ENCODE measurements at regions not wholly inside any gene's neighbourhood (a gene's known extent, or its start where the extent isn't known, plus 50 kb on each side); places are given as distances from the start of the nearest gene placed in this dataset.

- Histone ChIP-seq H3K9me2 (no peaks in the 10 kb centered on the region), H3K4me1 (ENCODE audit: control insufficient read depth in 1 of 2, insufficient read depth in 2 of 2, low read depth in 1 of 2, low read length in 1 of 2) (no peaks in the 10 kb centered on the region), H3K9ac (no peak overlapping the region), H3K36me3 (replicated peaks in 1 of 2; ENCODE audit: control insufficient read depth in 1 of 2, insufficient read depth in 2 of 2, low read length in 1 of 2) (no peaks in the 10 kb centered on the region), H3K9me3 (no peaks in the 10 kb centered on the region), H3K27ac (ENCODE audit: low read depth in 2 of 2, low read length in 1 of 2) (no peak overlapping the region), H3K4me3 (ENCODE audit: low read depth in 2 of 2, low read length in 1 of 2) (no peak overlapping the region), H3K4me2 (no peak overlapping the region), H3K79me2 (ENCODE audit: insufficient read depth) (no peaks in the 10 kb centered on the region), H2AFZ (ENCODE audit: low read depth) (no peak overlapping the region), H3F3A (replicated peaks; ENCODE audit: insufficient read depth) (no peaks in the 10 kb centered on the region), H4K20me1 (ENCODE audit: insufficient read depth) (no peaks in the 10 kb centered on the region), H3K27me3 (ENCODE audit: insufficient read depth) (no peaks in the 10 kb centered on the region)
- CTCF ChIA-PET: interaction anchor here (1.3 to 2.3 kb wide), 4 partner anchors 9 to 45 kb away, joined by 3 to 9 read pairs (median 4); no protein-coding TSS in a partner anchor
- POLR2A ChIA-PET: no interaction called here
- no peak for TF ChIP-seq RFX5 (IDR thresholded peaks at IDR 0.05; ENCODE audit: low read length)
- no peak for TF ChIP-seq FOXM1 (IDR thresholded peaks at IDR 0.05; ENCODE audit: low read depth)
- 82% methylated on average over 4 of the region's 4 CpGs for WGBS (ENCODE audit: low lambda C conversion rate)
- no peak for DNase-seq
Observed at GRCh38 chr3:182704926-182705325, 88.4 kb upstream of the ATP11B start.

DNA sequence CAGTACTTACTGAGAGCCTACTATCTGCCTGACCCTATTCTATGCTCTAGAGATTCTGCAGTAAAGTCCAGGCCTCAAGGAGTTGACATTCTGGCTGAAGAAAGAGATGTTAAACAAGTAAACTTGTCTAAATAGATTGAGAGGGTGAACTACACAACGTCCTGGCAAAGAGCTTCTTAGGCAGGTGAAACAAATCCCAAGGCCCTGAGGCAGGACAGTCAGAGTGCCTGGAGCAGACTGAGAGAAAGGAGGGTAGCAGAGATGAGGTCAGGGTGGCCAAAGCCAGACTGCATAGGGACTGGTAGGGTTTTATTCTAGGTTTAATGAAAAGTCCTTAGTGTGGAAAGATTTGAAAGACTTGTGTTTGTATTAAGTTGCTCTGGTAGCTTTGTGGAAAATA is 84.5 kb upstream of the ATP11B start:
- no peak for TF ChIP-seq NRF1 (IDR thresholded peaks at IDR 0.05; ENCODE audit: low read depth, low read length)
- TF ChIP-seq FOXJ3 (CRISPR knock-in tag; IDR thresholded peaks at IDR 0.05): no peak
- H3K4me3 ChIP-seq (ENCODE audit: low read depth in 2 of 2, low read length in 1 of 2): no peak overlapping the region
- H3K36me3 ChIP-seq (replicated peaks in 1 of 2; ENCODE audit: control insufficient read depth in 1 of 2, insufficient read depth in 2 of 2, low read length in 1 of 2): no peaks in the 10 kb centered on the region
- H3F3A ChIP-seq (replicated peaks; ENCODE audit: insufficient read depth): no peaks in the 10 kb centered on the region
- H3K79me2 ChIP-seq (ENCODE audit: insufficient read depth): no peaks in the 10 kb centered on the region
- H3K4me2 ChIP-seq: no peak overlapping the region
- DNase-seq: no peak
- WGBS (ENCODE audit: low lambda C conversion rate): 27% methylated on average over 1 of the region's 1 CpG
- H3K4me1 ChIP-seq (ENCODE audit: control insufficient read depth in 1 of 2, insufficient read depth in 2 of 2, low read depth in 1 of 2, low read length in 1 of 2): no peaks in the 10 kb centered on the region
- no peak overlapping the region for H3K9ac ChIP-seq
- H3K27me3 ChIP-seq (ENCODE audit: insufficient read depth): no peaks in the 10 kb centered on the region
- ChIA-PET POLR2A (no interaction called here), CTCF (interaction anchor here (0.7 to 1.4 kb wide), 3 partner anchors 9 to 674 kb away, joined by 3 read pairs; no protein-coding TSS in a partner anchor)
- H2AFZ ChIP-seq (ENCODE audit: low read depth): no peak overlapping the region
- H3K9me2 ChIP-seq: no peaks in the 10 kb centered on the region
- no peak overlapping the region for H3K27ac ChIP-seq (ENCODE audit: low read depth in 2 of 2, low read length in 1 of 2)
- H4K20me1 ChIP-seq (ENCODE audit: insufficient read depth): no peaks in the 10 kb centered on the region
- no peaks in the 10 kb centered on the region for H3K9me3 ChIP-seq

DNA sequence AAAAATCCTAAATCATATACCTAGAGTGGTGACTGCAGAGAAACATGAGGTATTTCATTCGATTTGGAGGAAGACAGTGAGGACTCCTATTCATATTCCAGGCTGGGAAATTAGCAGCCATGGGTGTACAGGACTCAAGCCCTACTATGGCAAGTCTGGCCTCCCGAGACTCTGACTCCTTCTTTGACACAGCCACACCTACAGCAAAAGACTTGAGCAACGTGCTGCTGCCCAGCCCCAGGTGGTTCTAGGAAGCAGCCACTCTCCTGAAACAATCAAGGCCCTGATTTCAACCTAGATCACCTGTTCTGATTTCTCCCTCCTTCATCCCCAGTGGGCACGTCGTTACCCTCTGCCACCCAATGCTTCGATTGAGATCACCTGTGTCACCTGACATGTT is 84.0 kb upstream of the ATP11B start:
- DNase-seq: no peak
- no peaks in the 10 kb centered on the region for H3K9me3 ChIP-seq
- TF ChIP-seq NRF1 (IDR thresholded peaks at IDR 0.05; ENCODE audit: low read depth, low read length) (no peak), SMC3 (IDR thresholded peaks at IDR 0.05; ENCODE audit: low read depth, low read length) (no peak), GABPA (IDR thresholded peaks at IDR 0.05; ENCODE audit: low read depth) (no peak), TCF12 (IDR thresholded peaks at IDR 0.05) (no peak)
- H3K9ac ChIP-seq: no peak overlapping the region
- no peaks in the 10 kb centered on the region; a peak in 1 of 4 replicates for H3K4me1 ChIP-seq (ENCODE audit: control insufficient read depth in 1 of 2, insufficient read depth in 2 of 2, low read depth in 1 of 2, low read length in 1 of 2)
- H4K20me1 ChIP-seq (ENCODE audit: insufficient read depth): no peaks in the 10 kb centered on the region
- H3K9me2 ChIP-seq: no peaks in the 10 kb centered on the region
- no peak overlapping the region for H3K27ac ChIP-seq (ENCODE audit: low read depth in 2 of 2, low read length in 1 of 2)
- POLR2A ChIA-PET: no interaction called here
- no peak overlapping the region for H3K4me2 ChIP-seq
- H3K4me3 ChIP-seq (ENCODE audit: low read depth in 2 of 2, low read length in 1 of 2): no peak overlapping the region
- H3K27me3 ChIP-seq (ENCODE audit: insufficient read depth): no peaks in the 10 kb centered on the region
- H3K79me2 ChIP-seq (ENCODE audit: insufficient read depth): no peaks in the 10 kb centered on the region
- WGBS (ENCODE audit: low lambda C conversion rate): 67% methylated on average over 5 of the region's 6 CpGs
- CTCF ChIA-PET: interaction anchor here (0.8 kb wide), 1 partner anchor 8 kb away, joined by 3 read pairs; no protein-coding TSS in a partner anchor
- H3F3A ChIP-seq (replicated peaks; ENCODE audit: insufficient read depth): no peaks in the 10 kb centered on the region
- no peaks in the 10 kb centered on the region for H3K36me3 ChIP-seq (replicated peaks in 1 of 2; ENCODE audit: control insufficient read depth in 1 of 2, insufficient read depth in 2 of 2, low read length in 1 of 2)
- no peak overlapping the region for H2AFZ ChIP-seq (ENCODE audit: low read depth)

Measured in SK-N-SH (cell line).